ENCODE measurements at regions not wholly inside any gene's neighbourhood (a gene's known extent, or its start where the extent isn't known, plus 50 kb on each side); places are given as distances from the start of the nearest gene placed in this dataset.

DNA sequence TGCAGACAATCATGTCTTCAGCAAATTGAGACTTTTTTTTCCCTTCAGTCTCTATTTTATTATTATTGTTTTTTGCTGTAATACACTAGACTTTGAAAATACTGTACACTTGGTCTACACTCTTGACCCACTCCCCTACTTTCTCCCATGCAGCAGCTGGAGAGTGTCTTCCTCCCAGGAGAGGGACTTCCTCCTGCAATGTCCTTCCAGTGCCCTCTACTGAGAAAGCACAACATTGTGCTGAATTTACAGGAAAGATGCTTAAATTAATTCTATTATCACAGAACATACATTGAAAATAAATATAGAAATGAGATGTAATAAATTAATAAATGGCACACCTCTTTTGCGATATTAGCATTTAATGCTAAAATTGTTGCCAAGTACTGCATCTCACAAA lies 411.3 kb downstream of the CCSER2 start:
- TF ChIP-seq, protein P1, sequence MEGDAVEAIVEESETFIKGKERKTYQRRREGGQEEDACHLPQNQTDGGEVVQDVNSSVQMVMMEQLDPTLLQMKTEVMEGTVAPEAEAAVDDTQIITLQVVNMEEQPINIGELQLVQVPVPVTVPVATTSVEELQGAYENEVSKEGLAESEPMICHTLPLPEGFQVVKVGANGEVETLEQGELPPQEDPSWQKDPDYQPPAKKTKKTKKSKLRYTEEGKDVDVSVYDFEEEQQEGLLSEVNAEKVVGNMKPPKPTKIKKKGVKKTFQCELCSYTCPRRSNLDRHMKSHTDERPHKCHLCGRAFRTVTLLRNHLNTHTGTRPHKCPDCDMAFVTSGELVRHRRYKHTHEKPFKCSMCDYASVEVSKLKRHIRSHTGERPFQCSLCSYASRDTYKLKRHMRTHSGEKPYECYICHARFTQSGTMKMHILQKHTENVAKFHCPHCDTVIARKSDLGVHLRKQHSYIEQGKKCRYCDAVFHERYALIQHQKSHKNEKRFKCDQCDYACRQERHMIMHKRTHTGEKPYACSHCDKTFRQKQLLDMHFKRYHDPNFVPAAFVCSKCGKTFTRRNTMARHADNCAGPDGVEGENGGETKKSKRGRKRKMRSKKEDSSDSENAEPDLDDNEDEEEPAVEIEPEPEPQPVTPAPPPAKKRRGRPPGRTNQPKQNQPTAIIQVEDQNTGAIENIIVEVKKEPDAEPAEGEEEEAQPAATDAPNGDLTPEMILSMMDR (IDR thresholded peaks at IDR 0.05) = no peak
- TF ChIP-seq POLR2AphosphoS5 (IDR thresholded peaks at IDR 0.05) = no peak
- no peak for TF ChIP-seq EP300 (IDR thresholded peaks at IDR 0.05)
- no peak for TF ChIP-seq POLR2A (IDR thresholded peaks at IDR 0.05)

Measured in gastroesophageal sphincter (tissue), 3 donors.